Heart right ventricle (tissue), 16 donors: ENCODE measurements at regions not wholly inside any gene's neighbourhood (a gene's known extent, or its start where the extent isn't known, plus 50 kb on each side); places are given as distances from the start of the nearest gene placed in this dataset.

Source experiments
- ATAC-seq, 8 donors: fragments of 200-7000 bp; cut with Tn5 transposase; one replicate each; pipeline ENCODE4 v1.9.1; 2020; ENCODE audit warnings: mild to moderate bottlenecking in 8 of 8, moderate library complexity in 8 of 8, moderate number of reproducible peaks in 1 of 8
- DNase-seq, 2 donors: peaks; one replicate each; pipeline ENCODE4 v3.0.0-alpha.2; 2020
- H3K27ac ChIP-seq, 10 donors: fragments of 200-600 bp; sonication (generic) in 2 of 10; one replicate each; pipeline versions ENCODE4 v1.5.0 to v1.8.0; 2020 to 2022; ENCODE audit warnings: mild to moderate bottlenecking in 3 of 10
- H3K27me3 ChIP-seq, 7 donors: fragments of 200-600 bp; one replicate each; pipeline ENCODE4 v1.8.0; 2021 to 2022; ENCODE audit warnings: mild to moderate bottlenecking in 2 of 7
- H3K36me3 ChIP-seq, 9 donors: fragments of 200-600 bp; sonication (generic) in 1 of 9; one replicate each; pipeline versions ENCODE4 v1.5.0 to v1.8.0; 2020 to 2022; ENCODE audit warnings: mild to moderate bottlenecking in 2 of 9
- H3K4me1 ChIP-seq, 9 donors: fragments of 200-600 bp; sonication (generic) in 1 of 9; one replicate each; pipeline versions ENCODE4 v1.5.0 to v1.8.0; 2020 to 2022; ENCODE audit warnings: mild to moderate bottlenecking in 4 of 9
- H3K4me3 ChIP-seq, 10 donors: fragments of 200-600 bp; sonication (generic) in 2 of 10; one replicate each; pipeline versions ENCODE4 v1.5.0 to v1.8.0; 2020 to 2022; ENCODE audit warnings: mild to moderate bottlenecking in 7 of 10, moderate library complexity in 2 of 10
- H3K9me3 ChIP-seq, 11 donors: fragments of 200-600 bp in 10 of 11; sonication (generic) in 2 of 11; one replicate each; pipeline versions ENCODE4 v1.5.0 to v1.8.0; 2013 to 2022; ENCODE audit warnings: mild to moderate bottlenecking in 2 of 11, control low read depth in 1 of 11, moderate library complexity in 1 of 11
- WGBS, 2 donors: extraction: QIAGEN DNeasy Blood & Tissue Kit; methylation state at CpG; one replicate each; pipeline ENCODE4 v1.1.7; 2013; ENCODE audit warnings: inconsistent platforms in 1 of 2; 5-methylcytosine and 5-hydroxymethylcytosine counted together
- intact Hi-C, 10 donors: fragments of 100-400 bp; cut with DNase I; formaldehyde crosslinking; loops; one replicate each; pipeline versions ENCODE4 v1.11.1 to v1.14.2; 2022
- TF ChIP-seq, protein P1 (sequence below), 9 donors: fragments of 200-600 bp; sonication (generic) in 2 of 9; IDR thresholded peaks; one replicate each; pipeline versions ENCODE4 v1.5.0 to v1.8.0; 2021 to 2022; ENCODE audit warnings: antibody characterized with exemption in 9 of 9, mild to moderate bottlenecking in 5 of 9, moderate library complexity in 1 of 9
- donor health status: Arrhythmogenic right ventricular cardiomyopathy.
- donor health status: ischemic (EF 13 %, LVEDD 7.1; RV severe dilation, severe dysfunction).
- donor health status: healthy with polysubstance abuse.
- donor health status: DM: no; HTN: yes; CAD: no.
- donor health status: DM: no; HTN: no; CAD: no.
- donor health status: ischemic (EF 25% LVEDD 6.9; RV normal size, moderate dysfunction).
- donor health status: ischemic (EF 25% LVEDD 5.7; RV mildly dilated, moderate dysfunction).
- donor health status: healthy.
- donor health status: DM: yes; HTN: yes; CAD: no.
- donor health status: Ischemic cardiomyopathy.
- donor health status: ischemic (EF 35%, LVEDD 5.7; RV mildly dilated, moderate dysfunction).
- donor health status: nonischemic (EF 11% LVEDD 7.7; RV severe dilation, severe dysfunction).
- donor health status: DM: yes; HTN: yes; CAD: no.
- donor health status: PGD.
- donor health status: ischemic (EF 29% LVEDD 5.4; RV normal size, mild dysfunction).
- donor health status: nonischemic (EF 23%, LVEDD 6.1; RV moderate dilation, normal function).

DNA sequence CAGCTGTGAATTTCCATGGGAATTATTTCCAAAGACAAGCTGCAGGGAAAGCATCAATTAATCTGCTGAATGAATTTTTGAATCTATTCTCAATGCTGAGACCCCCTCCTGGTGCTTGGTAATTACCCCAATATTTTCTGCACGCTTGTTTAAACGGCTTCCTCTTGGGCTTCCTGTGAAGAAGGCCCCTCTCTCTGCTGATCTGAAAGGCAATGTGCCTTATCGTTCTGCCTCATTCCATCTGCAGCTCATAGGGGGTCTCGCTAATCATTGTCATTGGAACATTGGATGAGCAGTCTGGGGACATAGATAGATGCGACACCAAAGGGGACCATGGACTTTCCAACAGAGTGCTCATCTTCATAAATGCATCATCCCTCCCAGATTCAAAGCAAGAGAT lies 851.6 kb downstream of the PDHA2 start:
- no peak for ATAC-seq
- H3K4me1 ChIP-seq: no peaks in the 10 kb centered on the region
- no peak overlapping the region for H3K27ac ChIP-seq
- no peak for DNase-seq
- no peaks in the 10 kb centered on the region for H3K27me3 ChIP-seq
- no peak overlapping the region for H3K4me3 ChIP-seq
- WGBS, 2 donors: 85 to 87% methylated on average over 5 of the region's 5 CpGs
- H3K9me3 ChIP-seq: peaks cover 0 to 7% (median 0%) of the 10 kb centered on the region in 11 donors
- TF ChIP-seq, protein P1, sequence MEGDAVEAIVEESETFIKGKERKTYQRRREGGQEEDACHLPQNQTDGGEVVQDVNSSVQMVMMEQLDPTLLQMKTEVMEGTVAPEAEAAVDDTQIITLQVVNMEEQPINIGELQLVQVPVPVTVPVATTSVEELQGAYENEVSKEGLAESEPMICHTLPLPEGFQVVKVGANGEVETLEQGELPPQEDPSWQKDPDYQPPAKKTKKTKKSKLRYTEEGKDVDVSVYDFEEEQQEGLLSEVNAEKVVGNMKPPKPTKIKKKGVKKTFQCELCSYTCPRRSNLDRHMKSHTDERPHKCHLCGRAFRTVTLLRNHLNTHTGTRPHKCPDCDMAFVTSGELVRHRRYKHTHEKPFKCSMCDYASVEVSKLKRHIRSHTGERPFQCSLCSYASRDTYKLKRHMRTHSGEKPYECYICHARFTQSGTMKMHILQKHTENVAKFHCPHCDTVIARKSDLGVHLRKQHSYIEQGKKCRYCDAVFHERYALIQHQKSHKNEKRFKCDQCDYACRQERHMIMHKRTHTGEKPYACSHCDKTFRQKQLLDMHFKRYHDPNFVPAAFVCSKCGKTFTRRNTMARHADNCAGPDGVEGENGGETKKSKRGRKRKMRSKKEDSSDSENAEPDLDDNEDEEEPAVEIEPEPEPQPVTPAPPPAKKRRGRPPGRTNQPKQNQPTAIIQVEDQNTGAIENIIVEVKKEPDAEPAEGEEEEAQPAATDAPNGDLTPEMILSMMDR (IDR thresholded peaks at IDR 0.05): no peak
- intact Hi-C loops: no loop called here
- no peaks in the 10 kb centered on the region for H3K36me3 ChIP-seq

DNA sequence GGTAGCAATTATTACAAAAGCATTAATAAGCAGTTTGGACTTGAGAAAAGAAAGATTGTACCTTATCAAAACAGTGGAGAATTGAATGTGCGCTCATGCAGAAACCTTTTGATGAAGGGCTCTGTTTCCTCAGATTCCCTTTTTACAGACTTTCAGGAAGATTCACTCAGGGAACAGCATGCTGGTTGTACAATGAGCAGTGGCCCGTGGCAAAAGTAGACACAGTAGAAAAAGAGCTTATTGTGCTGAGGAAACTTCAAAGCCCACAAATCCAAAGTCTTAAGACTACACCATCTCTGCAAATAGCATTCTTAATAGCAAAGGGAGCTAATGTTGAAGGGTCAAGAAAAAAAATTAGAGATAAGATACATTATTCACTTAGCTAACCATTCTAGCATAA lies 858.9 kb downstream of the PDHA2 start:
- no peaks in the 10 kb centered on the region for H3K4me1 ChIP-seq
- intact Hi-C loops: no loop called here
- H3K9me3 ChIP-seq: no peaks in the 10 kb centered on the region
- 77 to 85% methylated on average over 2 of the region's 2 CpGs for WGBS, 2 donors
- no peak for ATAC-seq
- TF ChIP-seq, protein P1 (IDR thresholded peaks at IDR 0.05): no peak
- no peaks in the 10 kb centered on the region for H3K27me3 ChIP-seq
- H3K4me3 ChIP-seq: no peak overlapping the region
- H3K27ac ChIP-seq: no peak overlapping the region
- no peaks in the 10 kb centered on the region for H3K36me3 ChIP-seq
- DNase-seq: no peak

DNA sequence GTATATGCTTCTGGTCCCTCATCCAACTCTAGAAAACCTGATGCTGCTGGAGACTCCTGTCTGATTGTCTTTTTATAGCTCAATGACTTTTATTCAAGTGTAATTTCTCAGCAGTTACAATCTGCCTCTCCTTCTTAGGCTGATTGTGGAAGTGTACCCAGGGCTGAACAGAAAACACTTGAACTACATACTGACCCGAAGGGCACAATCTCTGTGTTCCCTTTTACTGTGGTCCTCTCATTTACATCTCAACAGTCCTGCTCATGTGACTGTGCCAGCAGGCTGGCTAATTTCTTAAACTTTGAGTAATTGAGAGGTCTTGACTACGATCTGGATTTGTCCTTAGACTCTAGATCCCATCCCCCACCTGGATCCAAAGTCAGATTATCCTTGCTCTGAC lies 863.4 kb downstream of the PDHA2 start:
- no peak for DNase-seq
- TF ChIP-seq, protein P1 (IDR thresholded peaks at IDR 0.05): no peak
- Histone ChIP-seq H3K4me1 (no peaks in the 10 kb centered on the region), H3K36me3 (no peaks in the 10 kb centered on the region), H3K4me3 (no peak overlapping the region), H3K27ac (no peak overlapping the region), H3K9me3 (no peaks in the 10 kb centered on the region), H3K27me3 (no peaks in the 10 kb centered on the region)
- no peak for ATAC-seq
- intact Hi-C loops: no loop called here
- 71% methylated on average over 2 of the region's 2 CpGs for WGBS, 2 donors

DNA sequence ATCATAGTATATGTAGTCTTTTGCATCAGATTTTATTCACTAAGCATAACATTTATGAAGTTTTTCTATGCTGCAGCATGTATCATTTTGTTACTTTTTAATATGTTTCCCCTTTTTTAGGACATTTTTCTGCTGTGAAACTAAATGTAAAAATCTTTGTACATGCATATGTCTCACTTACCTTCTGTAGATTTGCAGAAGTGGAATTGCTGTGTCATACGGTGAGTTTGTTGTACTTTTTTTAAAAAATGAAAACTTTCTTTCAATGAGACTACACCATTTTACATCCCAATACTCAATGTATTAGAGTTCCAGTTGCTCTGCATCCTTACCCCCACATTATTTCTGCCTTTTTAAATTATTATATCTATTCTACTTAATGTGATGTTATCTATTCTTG lies 868.9 kb downstream of the PDHA2 start:
- Histone ChIP-seq H3K27ac (no peak overlapping the region), H3K4me1 (no peaks in the 10 kb centered on the region), H3K4me3 (no peak overlapping the region), H3K36me3 (no peaks in the 10 kb centered on the region), H3K27me3 (no peaks in the 10 kb centered on the region), H3K9me3 (no peaks in the 10 kb centered on the region)
- intact Hi-C loops: no loop called here
- DNase-seq: no peak
- TF ChIP-seq, protein P1 (IDR thresholded peaks at IDR 0.05): no peak
- no peak for ATAC-seq
- WGBS, 2 donors: 78 to 91% methylated on average over 1 of the region's 1 CpG
